ENCODE measurements at regions not wholly inside any gene's neighbourhood (a gene's known extent, or its start where the extent isn't known, plus 50 kb on each side); places are given as distances from the start of the nearest gene placed in this dataset.

DNA sequence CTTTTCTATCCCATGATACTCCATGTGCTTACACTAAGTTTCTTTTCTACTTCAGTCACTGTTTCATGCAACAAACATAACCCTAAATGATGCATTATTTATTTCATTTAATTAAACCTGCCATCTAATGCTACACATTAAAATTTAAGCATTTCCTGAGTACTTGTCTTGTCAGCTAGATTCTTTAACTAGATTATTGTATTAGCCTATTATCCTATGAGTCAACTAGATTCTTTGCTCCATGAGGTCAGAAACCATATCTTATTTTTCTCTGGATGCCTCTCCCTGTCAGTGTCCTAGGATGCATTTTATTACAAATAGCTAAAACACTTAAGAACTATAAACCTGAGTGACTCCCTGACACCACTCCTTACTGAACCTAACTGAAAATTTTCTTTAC is 652.4 kb downstream of the SLC4A3 start:
- no peak for DNase-seq (ENCODE audit: low spot score)

DNA sequence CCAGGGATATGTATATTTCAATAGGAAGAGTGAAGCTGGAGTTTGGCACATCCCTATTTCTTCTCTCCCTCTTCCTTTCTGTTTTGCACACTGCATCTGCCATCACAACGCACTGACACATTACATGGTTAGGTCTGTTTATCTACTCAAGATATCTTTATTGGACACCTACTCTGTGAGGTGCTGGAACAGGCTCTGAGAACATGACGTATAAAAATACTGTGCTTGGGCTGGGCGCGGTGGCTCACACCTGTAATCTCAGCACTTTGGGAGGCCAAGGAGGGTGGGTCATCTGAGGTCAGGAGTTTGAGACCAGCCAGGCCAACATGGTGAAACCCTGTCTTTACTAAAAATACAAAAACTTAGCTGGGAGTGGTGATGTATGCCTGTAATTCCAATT is 653.3 kb downstream of the SLC4A3 start:
- DNase-seq (ENCODE audit: low spot score), result no peak

DNA sequence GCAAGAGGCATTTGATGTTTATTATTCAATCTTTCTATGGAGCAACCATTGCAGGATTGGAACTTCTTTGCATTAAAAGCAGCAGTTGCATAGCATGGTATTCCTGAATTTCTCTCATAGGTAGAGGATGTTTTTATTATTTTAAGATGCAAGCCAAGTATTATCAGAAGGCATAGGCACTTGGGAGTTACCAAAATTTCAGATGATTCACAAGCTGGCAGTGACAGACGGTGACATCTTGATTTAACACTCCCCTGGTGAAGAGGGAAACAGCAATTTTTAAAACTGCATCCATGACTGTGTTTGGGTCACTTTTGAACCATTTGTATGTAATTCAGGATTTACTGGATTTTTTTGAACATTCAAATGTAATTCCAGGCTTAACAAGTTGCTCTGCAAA is 654.3 kb downstream of the SLC4A3 start:
- DNase-seq (ENCODE audit: low spot score), result no peak

DNA sequence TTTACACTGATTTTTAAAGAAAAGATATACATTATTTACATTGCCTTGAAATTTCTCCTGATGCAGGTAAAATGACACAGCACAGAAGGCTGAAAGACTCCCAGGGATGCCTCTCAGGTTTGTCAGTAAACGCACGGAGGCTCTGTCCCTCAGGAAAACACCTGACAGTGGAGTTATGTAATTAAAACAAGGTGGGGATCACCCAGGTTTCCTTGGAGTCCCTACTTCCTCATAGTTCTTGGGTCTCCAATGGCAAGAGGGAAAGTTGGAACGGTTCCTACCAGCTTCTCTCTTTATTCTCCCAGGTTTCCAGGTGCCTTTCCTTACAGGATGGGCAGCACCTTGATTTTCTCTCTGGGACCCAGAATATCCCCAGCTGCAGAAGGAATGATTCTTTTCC is 654.8 kb downstream of the SLC4A3 start:
- no peak for DNase-seq (ENCODE audit: low spot score)

DNA sequence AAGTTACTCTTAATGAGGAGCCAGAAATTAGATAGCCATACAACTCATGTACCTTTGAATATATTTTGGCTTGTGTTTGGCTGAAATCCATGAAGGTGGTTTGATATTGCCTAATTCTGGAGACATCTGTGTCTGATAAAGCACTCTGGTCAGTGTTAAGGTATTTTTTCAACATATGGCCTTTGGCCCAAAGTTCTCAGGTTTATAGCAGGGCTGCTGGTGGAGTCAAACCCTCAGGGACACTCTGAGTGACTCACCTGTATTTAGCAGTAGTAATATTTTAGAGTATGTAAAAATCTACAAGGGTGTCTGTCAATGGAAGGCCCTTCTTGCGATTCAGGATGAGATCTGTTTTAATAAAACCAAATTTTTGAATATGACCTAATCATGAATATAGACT is 666.5 kb downstream of the SLC4A3 start:
- DNase-seq (ENCODE audit: low spot score), result no peak

DNA sequence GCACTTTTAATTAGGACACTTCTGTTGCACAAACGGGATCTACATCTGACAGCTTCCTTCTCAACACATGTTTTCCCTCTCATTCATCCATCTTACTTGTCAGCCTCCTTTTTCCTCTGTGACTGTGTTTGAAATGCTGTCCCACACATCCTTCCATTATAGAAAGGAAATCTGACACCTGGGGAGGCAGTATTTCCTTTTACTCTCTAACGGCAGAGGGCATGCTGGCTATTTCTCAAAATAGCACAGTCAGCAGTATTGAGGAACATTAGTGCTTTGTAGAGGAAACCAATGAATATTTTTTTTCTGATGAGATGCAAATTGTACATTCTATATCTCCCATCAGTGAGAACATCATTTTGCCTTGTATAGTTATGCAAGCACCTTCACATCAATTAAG is 668.7 kb downstream of the SLC4A3 start:
- DNase-seq (ENCODE audit: low spot score), result peak; percentile 6

DNA sequence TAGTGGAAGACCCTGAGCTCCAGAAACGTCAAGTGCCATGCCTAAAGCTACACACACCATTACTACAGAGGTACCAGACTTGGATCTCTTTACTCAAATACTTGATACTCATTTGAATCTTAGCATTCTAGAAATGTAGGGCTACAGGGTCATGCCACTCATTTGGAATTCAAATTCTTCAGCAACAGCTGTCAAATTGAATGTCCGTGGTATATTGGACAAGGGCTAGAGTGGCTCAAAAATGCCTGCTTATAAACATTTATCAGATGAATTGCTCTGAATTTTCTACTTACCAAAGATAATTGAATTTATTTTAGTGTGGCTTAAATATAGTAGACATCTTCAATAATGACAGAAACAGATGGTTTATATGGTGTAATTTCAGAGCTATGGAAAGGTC is 669.7 kb downstream of the SLC4A3 start:
- no peak for DNase-seq (ENCODE audit: low spot score)

DNA sequence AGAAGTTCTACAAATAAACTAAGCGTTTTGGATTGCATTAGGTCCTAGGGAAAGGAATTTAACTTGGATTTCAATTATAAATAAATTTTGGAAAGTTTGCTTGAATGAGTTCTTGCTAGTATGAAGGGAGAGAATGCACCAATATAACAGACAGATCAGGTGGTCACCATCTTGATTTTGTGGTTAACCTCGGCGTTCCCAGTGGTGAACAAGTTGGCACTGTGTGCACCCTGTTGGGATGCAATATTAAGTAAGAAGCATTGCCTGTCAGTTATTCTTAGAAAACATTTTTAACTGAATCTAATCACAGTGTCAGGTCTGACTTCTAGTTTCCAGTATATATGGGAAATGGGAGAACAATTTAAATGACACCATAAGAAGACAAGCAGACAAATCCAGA is 673.4 kb downstream of the SLC4A3 start:
- DNase-seq (ENCODE audit: low spot score), result no peak

DNA sequence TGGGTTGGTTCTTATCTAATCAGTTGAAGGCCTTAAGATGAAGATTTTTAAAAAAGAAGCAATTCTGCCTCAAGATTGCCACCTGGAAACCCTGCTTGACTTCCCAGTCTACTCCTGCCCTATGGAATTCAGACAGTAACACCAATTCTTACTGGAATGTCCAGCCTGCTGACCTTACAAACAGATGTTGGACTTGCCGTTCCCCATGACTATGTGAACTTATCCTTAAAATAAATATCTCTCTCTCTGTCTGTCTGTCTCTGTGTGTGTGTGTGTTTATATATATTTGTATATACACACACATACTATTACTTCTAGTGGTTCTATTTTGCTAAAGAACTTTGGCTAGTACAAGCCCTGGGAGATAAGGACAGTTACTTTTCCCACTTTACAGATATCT is 675.3 kb downstream of the SLC4A3 start:
- DNase-seq (ENCODE audit: low spot score), result no peak

DNA sequence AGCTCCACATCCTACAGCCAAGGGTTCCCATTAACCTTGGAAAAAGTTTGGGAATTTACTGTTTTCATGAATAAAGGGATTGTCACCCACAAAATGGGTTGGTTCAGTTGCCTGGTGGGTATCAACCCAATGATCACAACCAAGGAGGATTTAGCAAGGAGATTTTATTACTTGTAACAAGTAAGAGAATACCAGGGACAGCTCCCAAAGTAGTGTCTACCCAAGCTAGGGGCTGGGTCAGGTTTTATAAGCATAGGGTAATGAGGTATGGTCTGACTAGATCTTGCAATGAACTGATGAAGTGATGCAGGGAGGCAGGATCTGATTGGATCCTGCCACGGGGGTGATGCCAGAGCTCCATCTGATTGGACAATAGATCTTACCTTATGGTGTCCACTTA is 681.8 kb downstream of the SLC4A3 start:
- DNase-seq (ENCODE audit: low spot score), result no peak

DNA sequence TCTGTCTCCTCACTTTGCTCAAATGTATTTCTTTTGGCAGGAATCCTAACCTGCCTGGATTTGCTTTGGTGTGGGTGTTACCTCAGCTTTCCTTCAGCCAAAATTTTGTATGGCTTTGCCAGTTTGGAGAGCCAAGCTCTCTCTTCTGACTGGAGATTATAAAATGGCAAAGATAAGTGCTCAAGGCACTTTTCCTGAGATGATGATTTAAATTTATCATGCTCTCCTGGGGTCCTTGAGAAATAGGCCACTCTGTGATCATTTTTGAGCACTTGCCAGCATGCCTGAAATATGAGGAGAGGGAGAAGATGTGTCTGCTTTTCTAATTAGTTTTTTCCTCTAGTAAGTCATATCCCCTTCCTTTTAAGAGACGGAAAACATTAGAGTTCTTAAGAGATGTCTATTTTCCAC is 683.0 kb downstream of the SLC4A3 start:
- no peak for DNase-seq (ENCODE audit: low spot score)

DNA sequence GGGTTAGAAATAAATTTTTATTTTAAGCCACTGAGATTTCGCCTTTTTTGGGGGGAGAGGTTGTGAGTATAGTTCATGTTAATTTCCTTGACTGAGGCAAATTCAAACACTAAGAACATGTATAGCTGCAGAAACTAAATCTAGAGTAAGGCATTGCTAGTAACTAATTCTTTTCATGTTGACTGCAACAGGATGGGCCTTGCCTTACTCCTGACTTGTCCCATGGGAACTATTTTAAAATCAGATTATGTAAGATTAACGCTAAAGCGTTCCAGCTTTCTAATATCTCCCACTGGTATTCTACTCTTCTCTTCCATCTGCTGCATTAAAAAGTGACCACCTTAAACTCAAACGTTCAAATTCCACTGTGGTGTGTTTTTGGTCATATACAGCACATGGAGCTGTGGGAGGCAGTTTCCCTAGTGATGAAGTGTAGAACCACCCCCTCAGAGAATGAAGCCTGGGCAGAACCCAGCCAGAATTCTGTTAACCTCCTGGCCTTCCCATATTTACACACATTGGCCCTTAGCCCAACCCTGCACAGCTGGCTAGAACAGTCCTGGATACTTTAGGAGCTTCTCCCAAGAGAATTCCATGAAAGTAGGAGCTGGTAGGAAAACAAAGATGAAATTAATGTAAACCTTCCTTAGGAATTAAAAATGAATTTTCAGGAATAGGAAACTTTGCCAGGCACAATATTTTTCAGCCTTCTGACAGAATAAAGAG is 687.8 kb downstream of the SLC4A3 start:
- no peak for DNase-seq (ENCODE audit: low spot score)

DNA sequence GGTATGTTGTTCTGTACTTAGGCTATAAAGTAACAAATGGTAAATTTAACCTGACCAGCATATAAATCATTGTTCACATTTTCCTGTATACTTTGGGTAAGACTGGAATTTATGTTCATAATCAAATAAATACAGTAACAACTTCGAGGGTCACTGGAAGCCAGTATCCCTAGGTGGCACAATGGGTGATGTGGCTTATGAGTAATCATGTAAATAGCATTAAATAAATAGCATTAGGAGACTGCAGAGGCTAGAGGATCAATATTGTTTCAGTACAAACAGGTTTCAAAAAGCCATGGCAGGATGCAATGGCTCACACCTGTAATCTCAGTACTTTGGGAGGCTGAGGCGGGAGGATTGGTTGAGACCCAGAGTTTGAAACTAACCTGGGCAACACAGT is 690.6 kb downstream of the SLC4A3 start:
- DNase-seq (ENCODE audit: low spot score), result no peak

DNA sequence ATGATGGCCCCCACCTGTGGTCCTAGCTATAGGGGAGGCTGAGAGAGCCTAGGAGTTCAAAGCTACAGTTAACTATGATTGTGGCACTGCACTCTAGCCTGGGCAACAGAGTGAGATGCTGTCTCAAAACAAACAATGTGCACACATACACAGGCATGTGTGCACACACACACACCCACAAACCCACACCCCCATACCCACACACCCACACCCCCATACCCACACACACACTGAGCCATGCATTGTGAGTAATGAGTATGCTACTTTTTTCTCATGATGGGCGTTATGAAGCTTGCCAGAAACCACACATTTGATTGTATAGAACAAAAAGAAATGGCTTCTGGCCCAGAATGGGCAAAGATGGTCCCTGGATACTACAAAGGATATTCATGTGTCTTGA is 691.1 kb downstream of the SLC4A3 start:
- DNase-seq (ENCODE audit: low spot score), result no peak

DNA sequence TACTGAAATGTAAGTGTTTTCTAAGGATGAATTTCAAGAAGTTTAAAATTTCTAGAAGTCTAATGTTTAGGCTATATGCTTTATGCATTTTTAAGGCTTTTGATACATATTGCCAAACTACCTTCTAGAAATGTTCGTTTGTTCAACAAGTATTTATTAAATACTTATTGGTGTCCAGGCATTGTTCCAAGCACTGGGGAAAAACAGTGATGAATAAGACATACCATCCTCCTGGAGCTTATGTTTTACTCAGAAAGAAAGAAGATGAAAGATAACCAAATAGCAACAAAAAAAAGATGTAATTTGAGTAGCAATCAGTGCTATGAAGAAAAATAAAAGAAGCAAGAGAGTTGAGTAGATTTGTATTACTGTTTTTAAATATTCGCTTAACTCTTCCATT is 692.9 kb downstream of the SLC4A3 start:
- DNase-seq (ENCODE audit: low spot score), result no peak

DNA sequence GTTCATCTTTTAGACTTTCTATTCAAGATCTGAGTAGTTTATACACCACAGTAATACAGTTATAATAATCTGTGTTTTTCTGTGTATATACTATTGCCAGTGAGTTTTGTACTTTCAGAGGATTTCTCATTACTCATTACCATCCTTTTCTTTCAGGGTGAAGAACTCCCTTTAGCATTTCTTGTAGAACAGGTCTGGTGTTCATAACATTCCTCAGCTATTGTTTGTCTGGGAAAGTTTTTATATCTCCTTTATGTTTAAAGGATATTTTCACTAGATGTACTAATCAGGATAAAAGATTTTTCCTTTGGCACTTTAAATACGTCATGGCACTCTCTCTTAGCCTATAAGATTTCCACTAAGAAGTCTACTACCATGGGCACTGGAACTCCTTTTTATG is 705.5 kb downstream of the SLC4A3 start:
- no peak for DNase-seq (ENCODE audit: low spot score)

DNA sequence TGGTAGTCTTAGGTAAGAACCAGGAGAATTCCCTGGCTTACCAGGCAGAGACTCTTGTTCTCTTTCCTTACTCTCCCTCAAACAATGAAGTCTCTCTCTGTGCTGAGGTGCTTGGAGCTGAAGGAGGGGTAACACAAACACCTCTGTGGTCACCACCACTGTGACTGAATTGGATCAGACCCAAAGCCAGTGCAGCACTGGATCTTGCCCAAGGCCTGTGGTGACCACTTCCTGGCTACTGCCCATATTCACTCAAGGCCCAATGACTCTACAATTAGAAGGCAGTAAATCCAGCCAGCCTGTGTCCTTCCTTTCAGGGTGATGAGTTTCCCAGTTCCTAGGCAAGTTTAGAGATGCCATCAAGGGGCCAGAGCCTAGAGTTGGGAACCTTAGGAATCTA is 706.8 kb downstream of the SLC4A3 start:
- no peak for DNase-seq (ENCODE audit: low spot score)

DNA sequence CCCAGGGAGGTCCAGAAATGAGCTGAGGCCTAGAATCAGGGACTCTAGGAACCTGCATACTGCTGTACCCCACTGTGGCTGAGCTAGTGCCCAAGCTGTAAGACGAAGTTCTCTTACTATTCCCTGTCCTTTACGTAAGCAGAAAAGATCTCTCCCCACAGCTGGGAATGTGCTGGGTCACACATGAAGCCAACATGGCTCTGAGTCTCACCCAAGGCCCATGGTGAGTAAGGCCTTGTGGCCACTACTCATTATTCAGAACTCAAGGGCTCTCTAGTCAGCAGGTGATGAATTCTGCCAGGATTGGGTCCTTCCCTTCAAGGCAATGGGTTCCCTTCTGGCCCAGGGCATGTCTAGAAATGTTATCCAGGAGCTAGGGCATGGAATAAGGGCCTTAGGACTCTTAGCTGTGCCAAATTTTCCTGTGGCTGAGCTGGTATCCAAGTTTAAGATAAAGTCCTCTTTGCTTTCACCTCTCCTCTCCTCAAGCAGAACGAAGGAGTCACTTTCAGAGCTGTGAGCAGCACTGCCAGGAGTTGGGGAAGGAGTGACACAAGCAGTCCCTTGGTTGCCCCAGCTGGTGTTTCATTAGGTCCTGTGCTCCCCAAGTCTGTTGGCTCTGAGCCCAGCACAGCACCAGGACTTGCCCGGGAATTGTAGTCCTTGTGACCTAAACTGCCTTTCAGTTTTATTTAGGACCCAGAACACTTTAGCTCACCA is 707.6 kb downstream of the SLC4A3 start:
- no peak for DNase-seq (ENCODE audit: low spot score)

DNA sequence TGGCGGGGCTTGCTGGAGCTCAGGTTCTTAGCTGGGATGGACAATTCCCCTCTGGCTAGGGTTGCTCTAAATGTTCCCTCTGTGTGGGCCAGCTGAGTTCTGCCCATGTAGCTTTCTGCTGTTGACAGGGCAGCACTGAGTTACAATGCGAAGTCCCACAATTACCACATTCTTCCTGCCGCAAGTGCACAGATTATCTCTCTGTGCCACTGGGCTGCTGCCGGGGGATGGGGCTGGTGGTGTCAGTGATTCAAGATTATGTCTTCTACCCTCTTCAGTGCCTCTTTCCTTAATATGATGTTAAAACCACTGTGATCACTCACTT is 708.1 kb downstream of the SLC4A3 start:
- DNase-seq (ENCODE audit: low spot score), result no peak

DNA sequence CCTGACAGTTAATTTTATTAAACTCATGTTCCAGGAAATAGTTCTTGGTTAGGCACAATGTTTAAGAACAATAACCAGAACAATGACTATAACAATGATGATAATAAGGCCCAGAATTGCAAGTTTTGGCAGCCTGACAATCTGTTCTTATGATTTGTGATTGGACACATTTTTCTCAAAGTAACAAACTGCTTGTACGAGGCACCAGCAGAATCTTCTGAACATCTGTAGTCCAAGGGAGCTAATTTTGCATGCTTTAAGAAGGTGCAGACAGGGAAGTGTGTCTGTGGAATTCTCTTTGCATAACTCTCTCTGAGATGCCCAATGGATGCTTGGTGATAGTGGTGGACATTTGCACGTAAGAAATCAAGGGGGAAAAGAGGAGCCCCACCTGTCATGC is 709.3 kb downstream of the SLC4A3 start:
- DNase-seq (ENCODE audit: low spot score), result no peak

DNA sequence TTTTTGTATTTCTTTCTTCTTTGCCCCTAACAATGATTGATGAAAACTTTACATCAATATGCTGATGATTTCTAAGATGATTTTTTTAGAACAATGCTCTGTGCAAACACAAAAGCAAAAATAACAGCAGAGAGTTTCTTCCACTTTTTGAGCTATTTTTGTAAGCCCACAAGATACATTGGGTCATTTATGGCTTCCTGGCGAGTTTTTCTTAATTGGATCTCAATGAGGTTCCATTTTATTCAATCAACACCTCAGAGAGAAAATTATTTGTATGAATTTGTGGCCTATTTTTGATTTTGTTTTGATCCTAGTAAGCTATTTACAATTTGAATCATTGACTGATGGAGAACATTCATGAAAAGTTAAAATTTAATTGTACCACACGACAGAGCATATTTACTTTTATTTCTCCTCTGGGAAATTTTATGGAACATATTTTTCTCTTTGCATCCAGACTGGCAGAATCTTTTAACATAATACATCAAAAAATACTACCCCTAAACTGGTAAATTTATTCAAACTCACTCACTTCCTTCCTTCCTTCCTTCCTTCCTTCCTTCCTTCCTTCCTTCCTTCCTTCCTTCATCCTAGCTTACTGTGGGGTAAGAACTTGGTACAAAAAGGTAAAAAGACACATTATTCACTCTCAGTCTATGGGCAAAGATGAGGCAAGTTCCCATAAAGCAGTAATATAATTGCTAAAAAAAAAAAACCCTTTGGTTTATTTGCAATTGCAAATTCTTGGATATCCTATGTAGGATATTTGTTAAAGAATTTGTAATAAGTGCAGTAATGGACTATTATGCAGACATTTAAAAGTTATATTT is 710.4 kb downstream of the SLC4A3 start:
- DNase-seq (ENCODE audit: low spot score), result no peak

DNA sequence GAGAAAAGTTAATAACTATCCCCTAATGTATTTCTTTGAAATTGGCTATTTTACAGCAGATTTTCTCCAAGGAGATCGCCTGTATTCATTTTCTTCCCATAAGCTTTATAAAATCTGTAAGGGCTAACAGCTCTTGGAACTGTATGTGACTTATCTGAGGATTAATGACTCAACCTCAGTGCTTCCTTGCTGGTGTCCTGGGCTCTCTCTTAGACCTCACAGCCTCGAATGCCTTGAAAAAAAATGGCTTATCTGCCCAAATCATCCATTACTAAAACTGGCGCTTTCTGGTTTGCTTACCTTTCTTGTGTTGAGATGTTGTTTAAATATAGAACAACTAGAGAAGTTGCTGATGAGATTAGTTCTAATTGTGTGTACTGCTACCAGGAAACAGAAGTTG is 713.6 kb downstream of the SLC4A3 start:
- DNase-seq (ENCODE audit: low spot score), result no peak

DNA sequence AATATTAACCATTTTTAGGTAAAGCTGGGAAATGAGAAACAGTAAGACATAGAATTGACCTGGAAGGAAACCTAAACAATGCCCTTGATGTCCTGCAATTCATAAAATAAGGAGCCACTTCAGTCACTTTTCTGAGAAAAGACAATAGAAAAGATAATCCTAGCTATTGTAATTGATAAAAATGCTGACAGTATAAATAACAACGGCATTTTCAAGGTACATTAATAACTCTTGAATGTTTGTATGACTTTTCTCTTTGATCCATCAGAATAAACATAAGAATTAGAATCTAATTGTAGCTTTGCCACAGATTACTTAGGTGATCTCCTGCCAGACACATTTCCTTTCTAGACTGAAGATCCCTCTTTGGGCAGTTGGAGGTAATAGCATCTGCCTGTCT is 719.5 kb downstream of the SLC4A3 start:
- DNase-seq (ENCODE audit: low spot score), result no peak

Data from putamen (tissue), 1 donor.